ENCODE measurements at regions not wholly inside any gene's neighbourhood (a gene's known extent, or its start where the extent isn't known, plus 50 kb on each side); places are given as distances from the start of the nearest gene placed in this dataset.

DNA sequence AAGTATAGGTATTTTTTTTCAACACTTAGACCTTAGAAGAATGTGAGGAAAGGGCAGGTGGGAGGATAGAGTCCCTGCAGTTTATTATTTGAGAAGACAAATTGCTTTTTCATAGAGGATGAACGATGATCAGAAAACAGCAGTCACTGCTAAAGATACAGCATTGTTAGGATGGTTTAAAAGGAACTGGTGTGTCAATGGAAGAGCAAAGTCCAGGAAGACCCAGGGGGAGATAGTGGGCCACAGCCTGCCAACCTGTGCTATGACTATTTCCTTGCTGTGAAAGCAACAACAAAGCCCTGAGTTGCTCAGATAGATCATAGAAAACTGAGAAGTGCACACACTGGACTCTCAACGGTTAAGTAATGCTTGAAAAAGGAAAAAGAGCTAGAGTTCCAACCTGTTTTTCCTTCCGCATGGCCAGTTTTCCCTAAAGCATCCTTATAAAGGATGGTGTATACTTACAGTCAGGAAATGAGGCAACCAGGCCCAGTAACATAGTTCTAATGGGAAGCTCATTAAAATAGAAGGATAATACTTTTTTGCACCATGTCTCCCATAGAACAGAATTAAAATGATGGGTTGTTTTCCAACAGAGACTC, 153.8 kb downstream of the CEMIP2 start:
- TF ChIP-seq POLR2AphosphoS5 (IDR thresholded peaks at IDR 0.05; ENCODE audit: low read depth, low read length) (no peak), SIN3A (IDR thresholded peaks at IDR 0.05; ENCODE audit: borderline replicate concordance, insufficient read depth, low read length) (no peak), TAF1 (IDR thresholded peaks at IDR 0.05; ENCODE audit: borderline replicate concordance, insufficient read depth, low read length) (no peak)
- TF ChIP-seq, protein P1, sequence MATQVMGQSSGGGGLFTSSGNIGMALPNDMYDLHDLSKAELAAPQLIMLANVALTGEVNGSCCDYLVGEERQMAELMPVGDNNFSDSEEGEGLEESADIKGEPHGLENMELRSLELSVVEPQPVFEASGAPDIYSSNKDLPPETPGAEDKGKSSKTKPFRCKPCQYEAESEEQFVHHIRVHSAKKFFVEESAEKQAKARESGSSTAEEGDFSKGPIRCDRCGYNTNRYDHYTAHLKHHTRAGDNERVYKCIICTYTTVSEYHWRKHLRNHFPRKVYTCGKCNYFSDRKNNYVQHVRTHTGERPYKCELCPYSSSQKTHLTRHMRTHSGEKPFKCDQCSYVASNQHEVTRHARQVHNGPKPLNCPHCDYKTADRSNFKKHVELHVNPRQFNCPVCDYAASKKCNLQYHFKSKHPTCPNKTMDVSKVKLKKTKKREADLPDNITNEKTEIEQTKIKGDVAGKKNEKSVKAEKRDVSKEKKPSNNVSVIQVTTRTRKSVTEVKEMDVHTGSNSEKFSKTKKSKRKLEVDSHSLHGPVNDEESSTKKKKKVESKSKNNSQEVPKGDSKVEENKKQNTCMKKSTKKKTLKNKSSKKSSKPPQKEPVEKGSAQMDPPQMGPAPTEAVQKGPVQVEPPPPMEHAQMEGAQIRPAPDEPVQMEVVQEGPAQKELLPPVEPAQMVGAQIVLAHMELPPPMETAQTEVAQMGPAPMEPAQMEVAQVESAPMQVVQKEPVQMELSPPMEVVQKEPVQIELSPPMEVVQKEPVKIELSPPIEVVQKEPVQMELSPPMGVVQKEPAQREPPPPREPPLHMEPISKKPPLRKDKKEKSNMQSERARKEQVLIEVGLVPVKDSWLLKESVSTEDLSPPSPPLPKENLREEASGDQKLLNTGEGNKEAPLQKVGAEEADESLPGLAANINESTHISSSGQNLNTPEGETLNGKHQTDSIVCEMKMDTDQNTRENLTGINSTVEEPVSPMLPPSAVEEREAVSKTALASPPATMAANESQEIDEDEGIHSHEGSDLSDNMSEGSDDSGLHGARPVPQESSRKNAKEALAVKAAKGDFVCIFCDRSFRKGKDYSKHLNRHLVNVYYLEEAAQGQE (IDR thresholded peaks at IDR 0.05; ENCODE audit: insufficient read depth in 1 of 2, low read depth in 2 of 2, low read length in 2 of 2), result no peak

Measured in PFSK-1 (cell line).